Brain pericyte (primary cell): ENCODE measurements at regions not wholly inside any gene's neighbourhood (a gene's known extent, or its start where the extent isn't known, plus 50 kb on each side); places are given as distances from the start of the nearest gene placed in this dataset.

ENCODE experiments used
- DNase-seq: peaks from one replicate; pipeline ENCODE4 v3.0.0-alpha.2; 2012; ENCODE audit warnings: low read depth, low spot score

DNA sequence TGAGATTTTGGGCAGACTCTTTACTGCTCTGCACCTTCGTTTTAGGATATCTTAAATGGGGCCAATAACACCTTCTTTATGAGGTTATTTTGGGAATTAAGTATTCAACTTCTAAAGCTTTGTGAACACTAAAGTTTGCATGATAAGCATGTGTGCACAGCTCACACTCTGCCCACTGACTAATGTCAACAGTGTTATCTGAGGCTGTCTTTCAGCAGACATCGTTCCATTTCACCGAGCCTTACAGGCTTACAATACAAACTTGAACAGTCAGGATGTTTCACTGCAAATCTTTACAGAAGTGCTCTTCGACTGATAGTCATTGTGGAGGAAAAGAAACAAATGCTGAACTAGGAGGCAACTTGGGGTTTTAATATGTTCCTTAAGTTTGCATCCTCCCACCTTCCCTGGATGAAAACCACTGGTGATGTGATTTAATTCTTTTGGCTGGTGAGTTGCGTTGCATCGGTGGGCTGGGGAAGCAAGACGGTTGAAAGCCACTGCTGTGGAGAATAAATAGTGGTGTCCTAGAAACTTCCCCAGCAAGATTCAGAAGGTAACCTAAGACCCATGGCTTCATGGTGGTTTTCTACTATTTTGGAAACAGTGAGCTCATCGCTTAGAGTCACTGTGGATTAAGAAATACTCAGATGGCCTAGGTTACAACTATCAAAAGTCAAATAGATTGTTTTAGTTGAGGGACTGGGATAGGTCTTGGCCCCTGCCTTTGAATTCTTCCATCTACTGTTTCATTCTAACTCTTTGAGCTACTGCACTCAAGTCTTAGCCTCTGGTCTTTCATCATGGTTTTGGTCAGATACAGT lies 167.2 kb upstream of the MAP3K7 start:
- no peak for DNase-seq

DNA sequence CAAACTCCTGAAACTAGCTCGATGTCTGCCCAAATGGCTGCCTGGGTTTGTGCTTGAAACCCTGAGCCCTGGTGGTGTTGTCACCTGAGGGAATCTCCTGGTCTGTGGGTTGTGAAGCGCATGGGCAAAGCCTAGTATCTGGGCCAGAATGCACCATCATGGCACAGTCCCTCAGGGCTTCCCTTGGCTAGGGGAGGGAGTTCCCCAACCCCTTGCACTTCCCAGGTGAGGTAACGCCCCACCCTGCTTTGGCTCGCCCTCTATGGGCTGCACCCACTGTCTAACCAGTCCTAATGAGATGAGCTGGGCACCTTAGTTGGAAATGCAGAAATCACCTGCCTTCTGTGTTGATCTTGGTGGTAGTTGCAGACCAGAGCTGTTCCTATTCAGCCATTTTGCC lies 152.9 kb upstream of the MAP3K7 start:
- DNase-seq = no peak

- DNase-seq = no peak
These were observed 152.5 kb upstream of the MAP3K7 start for GRCh38 chr6:90739339-90739738.

DNA sequence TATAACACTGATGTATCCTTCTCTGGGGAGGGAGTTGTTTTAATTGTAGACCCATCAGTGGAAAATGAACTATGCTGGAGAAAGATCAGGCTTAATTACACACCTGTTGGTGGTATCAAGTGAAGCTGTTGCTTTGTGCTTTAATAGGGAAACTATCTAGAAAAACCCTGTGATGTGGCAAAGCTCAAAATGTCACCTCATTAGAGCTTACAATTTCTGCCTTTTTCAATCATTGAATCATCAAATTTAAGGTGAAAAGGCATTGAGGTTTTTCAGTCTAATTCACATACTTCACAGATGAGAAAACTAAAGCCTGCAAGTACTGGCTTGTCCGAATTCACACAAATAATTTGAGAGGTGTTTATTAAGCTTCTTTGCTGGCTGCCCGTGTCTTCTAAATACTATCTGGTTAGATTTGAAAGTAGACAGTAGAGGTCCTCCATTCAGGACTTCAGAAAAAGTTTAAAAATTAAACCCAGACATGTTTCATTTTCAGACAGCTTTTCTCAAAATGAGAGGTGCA lies 143.3 kb upstream of the MAP3K7 start:
- no peak for DNase-seq

DNA sequence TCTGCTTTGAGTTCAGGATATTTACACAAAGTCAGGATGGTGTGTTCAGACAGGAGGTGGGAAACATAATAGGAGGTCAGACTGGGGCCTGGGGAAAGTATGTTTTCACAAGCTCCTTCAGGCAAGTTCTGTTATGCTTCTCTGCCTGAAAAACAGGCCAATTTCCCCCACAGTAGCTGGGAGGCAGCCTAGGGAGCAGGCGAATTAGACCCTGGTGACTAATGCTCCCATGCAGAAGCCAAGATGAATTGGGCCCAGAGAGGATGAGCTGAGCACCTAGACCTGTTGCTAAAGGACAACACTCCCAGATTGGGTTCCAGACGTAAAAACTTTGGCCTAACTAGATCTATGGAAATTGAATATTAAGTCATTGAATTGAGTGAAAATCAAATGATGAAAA lies 142.2 kb upstream of the MAP3K7 start:
- DNase-seq = no peak

- no peak for DNase-seq
These were observed 135.8 kb upstream of the MAP3K7 start for GRCh38 chr6:90722648-90723047.

- DNase-seq = no peak
These were observed 133.5 kb upstream of the MAP3K7 start for GRCh38 chr6:90720404-90720803.

DNA sequence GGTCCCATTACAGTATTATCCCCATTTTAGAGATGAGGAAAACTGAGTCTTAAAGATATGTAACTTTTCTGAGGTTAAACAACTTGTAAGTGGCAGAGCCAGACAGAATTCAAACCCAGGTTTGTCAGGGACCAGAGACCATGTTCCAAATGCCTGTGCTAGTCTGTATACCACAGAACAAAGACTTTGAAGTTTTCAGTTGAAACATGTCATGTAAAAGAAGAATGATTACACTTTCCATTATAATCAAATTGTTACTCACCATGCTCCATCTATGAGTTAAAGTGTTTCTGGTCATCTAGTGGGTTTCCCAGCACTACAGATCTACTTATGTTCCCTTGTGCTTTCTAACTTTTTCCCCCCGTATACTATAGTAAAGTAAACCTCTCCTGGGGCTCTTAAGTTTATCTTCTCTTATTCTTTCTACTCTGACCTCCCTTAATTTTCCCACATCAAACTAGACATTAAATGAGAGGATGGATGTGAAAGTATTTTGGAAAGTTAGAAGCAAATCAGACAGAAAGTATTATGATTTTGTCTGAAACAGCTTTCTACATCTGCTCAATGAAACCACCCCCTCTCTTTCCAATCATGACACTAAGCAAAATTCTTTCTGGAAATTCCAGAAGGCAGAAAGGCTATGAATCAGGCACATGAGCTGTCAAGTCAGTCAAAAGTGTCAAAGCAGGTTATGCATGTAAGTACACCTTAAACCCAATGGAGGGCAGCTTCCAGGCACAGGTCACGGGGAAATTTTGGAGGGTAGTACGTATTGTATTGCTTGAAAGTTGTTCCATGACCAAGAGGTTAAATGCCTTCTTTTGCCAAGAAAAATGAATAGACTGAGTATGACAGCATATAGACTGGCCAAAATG lies 132.7 kb upstream of the MAP3K7 start:
- DNase-seq = no peak

GRCh38 chr6:90716376-90716775 lies 129.5 kb upstream of the MAP3K7 start:
- DNase-seq = no peak

DNA sequence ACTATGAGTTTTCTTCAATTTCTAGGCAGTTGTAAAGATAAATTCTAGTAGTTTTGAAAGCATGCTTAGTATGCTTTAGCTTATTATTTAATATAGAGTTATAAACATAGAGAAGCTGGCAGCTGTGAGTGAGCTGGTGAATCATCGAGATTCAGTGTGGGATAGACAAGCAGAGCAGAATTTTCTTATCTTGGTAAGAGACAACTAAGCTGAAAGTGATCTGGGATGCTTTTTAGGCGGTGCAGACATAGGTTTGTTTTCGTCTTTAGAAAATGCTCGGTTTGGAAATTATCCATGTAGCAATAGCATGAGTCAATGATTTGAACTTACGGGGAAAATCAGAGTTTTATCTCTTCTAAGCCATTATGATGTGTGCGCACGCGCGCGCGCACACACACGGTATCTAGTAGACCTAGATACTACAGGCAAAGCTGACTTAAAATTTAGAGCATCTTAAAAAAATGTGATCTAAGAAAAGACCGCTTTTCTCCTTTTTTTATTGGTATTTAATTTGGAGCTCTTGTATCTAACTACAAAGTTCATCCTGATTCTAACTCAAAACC lies 128.3 kb upstream of the MAP3K7 start:
- no peak for DNase-seq

GRCh38 chr6:90714319-90714718 lies 127.4 kb upstream of the MAP3K7 start:
- DNase-seq = no peak

DNA sequence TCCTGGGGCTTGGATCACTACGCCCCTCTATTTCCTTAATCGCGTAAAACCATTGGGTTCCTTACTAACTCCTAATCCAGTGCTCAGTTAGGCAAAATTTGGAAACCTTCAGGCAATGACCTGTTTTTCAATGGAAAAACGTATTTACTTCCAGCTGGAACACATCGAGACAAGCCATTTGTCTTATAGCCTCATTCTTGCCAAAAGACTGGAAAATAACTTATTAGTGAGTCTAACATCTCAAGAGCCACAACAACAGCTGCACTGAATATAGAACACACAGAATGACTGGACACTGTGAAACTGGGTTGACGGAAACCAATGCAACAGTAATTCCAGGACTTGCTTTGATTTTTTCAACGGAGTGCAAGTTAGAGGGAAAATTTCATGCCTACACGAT lies 125.2 kb upstream of the MAP3K7 start:
- DNase-seq = no peak

DNA sequence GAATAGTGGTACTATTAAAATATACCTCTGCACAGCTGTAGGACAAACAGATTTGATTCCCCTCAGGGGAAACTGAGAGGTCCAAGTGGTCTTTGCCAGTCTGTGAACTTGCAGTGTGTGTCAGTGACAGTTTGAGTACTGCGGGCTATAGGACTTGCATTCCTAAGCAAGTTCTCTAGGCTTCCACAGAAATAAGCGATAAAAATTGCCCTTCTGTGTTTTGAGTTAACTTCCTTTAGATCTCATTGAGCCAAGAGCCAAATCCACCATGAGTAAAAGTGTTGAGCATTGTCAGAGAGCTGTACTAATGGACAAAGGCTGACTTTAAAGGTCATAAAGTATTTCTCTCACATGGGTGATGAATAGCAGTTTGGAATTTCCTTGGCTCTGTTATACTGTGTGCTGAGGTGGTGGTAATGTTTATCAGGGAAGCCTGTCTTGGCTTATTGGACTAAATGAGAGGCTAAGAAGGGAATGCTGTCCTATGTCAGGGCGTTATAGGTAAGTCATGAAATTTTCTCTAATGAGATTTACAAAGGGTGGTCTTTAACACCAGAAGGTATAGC lies 122.6 kb upstream of the MAP3K7 start:
- DNase-seq = no peak

- no peak for DNase-seq
These were observed 121.4 kb upstream of the MAP3K7 start for GRCh38 chr6:90708206-90708737.

GRCh38 chr6:90707246-90707645 lies 120.4 kb upstream of the MAP3K7 start:
- no peak for DNase-seq

- DNase-seq = no peak
These were observed 116.5 kb upstream of the MAP3K7 start for GRCh38 chr6:90703336-90703735.

DNA sequence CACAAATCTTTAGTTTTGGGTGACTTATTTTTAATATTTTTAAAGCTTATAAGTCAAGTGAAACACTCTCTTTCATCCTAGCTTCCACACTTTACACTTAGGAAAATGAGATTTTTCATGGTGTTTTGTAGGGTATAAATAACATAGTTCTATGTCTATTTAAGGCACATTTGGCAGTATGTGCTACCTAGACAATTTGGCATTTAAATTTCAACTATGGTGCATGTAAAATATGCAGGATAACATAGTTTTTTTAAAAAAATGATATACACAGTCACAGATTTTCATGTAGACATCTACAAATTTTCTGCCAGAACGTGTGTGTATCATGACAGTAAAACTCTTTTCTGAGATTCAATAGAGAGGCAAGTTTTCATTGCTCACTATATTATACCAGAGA lies 115.1 kb upstream of the MAP3K7 start:
- no peak for DNase-seq

DNA sequence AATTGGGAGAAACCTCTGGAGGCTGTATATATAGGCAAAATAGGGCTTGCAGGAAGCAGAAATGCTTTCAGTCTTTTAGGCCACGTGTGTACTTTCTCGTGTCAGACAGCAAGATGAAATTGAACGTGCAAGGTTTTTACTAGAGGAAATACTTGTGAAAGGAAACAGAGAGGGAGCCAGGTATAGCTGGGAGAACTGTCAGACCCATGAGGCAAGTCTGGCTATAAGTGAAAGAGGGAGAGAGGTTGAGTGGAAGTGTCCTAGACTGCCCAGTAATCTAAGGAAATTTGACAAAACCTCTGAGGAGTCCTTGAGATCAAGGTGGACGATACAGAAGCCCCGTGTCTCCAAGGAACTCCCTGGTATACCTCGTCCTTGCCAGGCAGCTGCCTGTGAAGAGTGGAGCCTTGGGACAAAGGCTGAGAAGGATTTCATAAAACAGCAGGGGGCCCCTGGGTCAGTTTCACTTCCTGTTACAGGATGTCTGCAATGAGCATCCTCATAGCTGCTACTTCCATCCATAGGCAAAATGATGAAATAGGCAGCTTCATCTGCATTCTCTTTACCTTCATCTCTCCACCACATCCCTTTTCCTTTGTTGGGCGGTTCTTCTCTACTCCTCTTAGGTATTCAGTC lies 114.4 kb upstream of the MAP3K7 start:
- no peak for DNase-seq

DNA sequence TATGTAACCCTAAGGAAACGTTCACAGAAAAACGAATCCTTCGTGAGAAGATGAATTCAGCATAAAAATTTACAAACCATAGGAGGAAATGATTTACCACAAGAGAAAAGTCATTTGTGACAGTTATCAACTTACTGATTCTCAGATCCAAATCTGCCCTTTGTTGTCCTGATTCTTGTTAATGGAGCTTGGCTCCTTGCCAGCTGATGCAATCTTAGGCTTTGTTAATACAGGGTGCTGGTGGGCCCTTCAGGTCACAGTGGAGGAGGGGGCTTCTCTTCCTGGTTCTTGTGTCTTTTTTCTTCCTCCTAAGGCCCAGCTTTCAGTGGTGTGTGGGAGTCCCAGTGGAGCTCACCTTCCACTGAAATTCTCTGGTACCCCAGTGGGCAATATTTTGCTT lies 108.4 kb upstream of the MAP3K7 start:
- DNase-seq = no peak

- no peak for DNase-seq
These were observed 107.9 kb upstream of the MAP3K7 start for GRCh38 chr6:90694802-90695201.

DNA sequence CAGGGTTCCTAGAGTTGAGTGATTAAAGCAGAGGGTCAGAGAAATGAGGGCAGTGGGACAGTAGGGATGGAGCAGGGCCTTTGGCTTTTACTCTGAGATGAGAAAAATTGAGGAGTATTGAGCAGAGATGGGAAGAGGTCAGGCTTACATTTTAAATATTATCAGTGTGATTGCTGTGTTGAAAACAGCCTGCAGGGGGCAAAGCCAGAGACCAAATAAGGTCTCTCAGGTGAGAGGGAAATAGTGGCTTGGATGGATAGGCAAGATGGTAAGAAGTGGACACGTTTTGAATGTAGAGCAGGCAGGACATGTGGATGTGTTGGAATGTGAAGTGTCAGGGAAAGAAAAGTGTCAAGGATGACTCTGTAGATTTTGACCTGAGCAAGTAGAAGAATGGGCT lies 105.0 kb upstream of the MAP3K7 start:
- no peak for DNase-seq
